ENCODE measurements at regions not wholly inside any gene's neighbourhood (a gene's known extent, or its start where the extent isn't known, plus 50 kb on each side); places are given as distances from the start of the nearest gene placed in this dataset.

- Histone ChIP-seq H3K36me3 (ENCODE audit: insufficient read depth, low read length) (no peaks in the 10 kb centered on the region), H3K79me2 (ENCODE audit: insufficient read depth, low read depth, low read length) (no peaks in the 10 kb centered on the region), H2AFZ (ENCODE audit: low read length) (no peak overlapping the region), H4K20me1 (ENCODE audit: insufficient read depth, low read length) (no peaks in the 10 kb centered on the region), H3K4me1 (ENCODE audit: insufficient read depth, low read length, poor library complexity, severe bottlenecking) (no peaks in the 10 kb centered on the region), H3K4me2 (ENCODE audit: low read length) (no peak overlapping the region), H3K9me2 (ENCODE audit: insufficient read depth, low read length) (no peaks in the 10 kb centered on the region), H3K27ac (ENCODE audit: low read depth, low read length, poor library complexity, severe bottlenecking) (no peak overlapping the region), H3K9me3 (ENCODE audit: low read length) (no peaks in the 10 kb centered on the region), H3K4me3 (ENCODE audit: low read depth, low read length, poor library complexity, severe bottlenecking) (no peak overlapping the region)
- BruUV-seq (replicated peaks), result no TSS peak
- DNase-seq (ENCODE audit: low spot score), result no peak
- ChIA-PET CTCF (ENCODE audit: unreplicated experiment) (no interaction called here), POLR2A (no interaction called here)
- intact Hi-C loops (cut with micrococcal nuclease; ENCODE audit: unreplicated experiment), result no loop called here
- TF ChIP-seq EZH2phosphoT487 (IDR thresholded peaks at IDR 0.05; ENCODE audit: borderline replicate concordance, low read depth, low read length) (no peak), CTCF (conservative IDR thresholded peaks at IDR 0.05; ENCODE audit: low read length) (no peak)
Measured at GRCh38 chr2:176540995-176541394, 271.8 kb downstream of the MTX2 start.

- POLR2A ChIA-PET, result no interaction called here
- H4K20me1 ChIP-seq (ENCODE audit: insufficient read depth, low read length), result no peaks in the 10 kb centered on the region
- no peaks in the 10 kb centered on the region for H3K9me2 ChIP-seq (ENCODE audit: insufficient read depth, low read length)
- DNase-seq (ENCODE audit: low spot score), result no peak
- H3K27ac ChIP-seq (ENCODE audit: low read depth, low read length, poor library complexity, severe bottlenecking), result no peak overlapping the region
- no TSS peak for BruUV-seq (replicated peaks)
- CTCF ChIA-PET (ENCODE audit: unreplicated experiment), result no interaction called here
- H3K4me2 ChIP-seq (ENCODE audit: low read length), result no peak overlapping the region
- no peaks in the 10 kb centered on the region for H3K36me3 ChIP-seq (ENCODE audit: insufficient read depth, low read length)
- no peaks in the 10 kb centered on the region for H3K9me3 ChIP-seq (ENCODE audit: low read length)
- TF ChIP-seq CTCF (conservative IDR thresholded peaks at IDR 0.05; ENCODE audit: low read length), result no peak
- no peak for TF ChIP-seq EZH2phosphoT487 (IDR thresholded peaks at IDR 0.05; ENCODE audit: borderline replicate concordance, low read depth, low read length)
- H3K79me2 ChIP-seq (ENCODE audit: insufficient read depth, low read depth, low read length), result no peaks in the 10 kb centered on the region
- no peaks in the 10 kb centered on the region for H3K4me1 ChIP-seq (ENCODE audit: insufficient read depth, low read length, poor library complexity, severe bottlenecking)
- no peak overlapping the region for H2AFZ ChIP-seq (ENCODE audit: low read length)
- intact Hi-C loops (cut with micrococcal nuclease; ENCODE audit: unreplicated experiment), result no loop called here
- no peak overlapping the region for H3K4me3 ChIP-seq (ENCODE audit: low read depth, low read length, poor library complexity, severe bottlenecking)
Measured at GRCh38 chr2:176542476-176542875, 273.2 kb downstream of the MTX2 start.

GRCh38 chr2:176544557-176544956 lies 275.3 kb downstream of the MTX2 start:
- H3K4me3 ChIP-seq (ENCODE audit: low read depth, low read length, poor library complexity, severe bottlenecking), result no peak overlapping the region
- no peaks in the 10 kb centered on the region for H3K36me3 ChIP-seq (ENCODE audit: insufficient read depth, low read length)
- H3K27ac ChIP-seq (ENCODE audit: low read depth, low read length, poor library complexity, severe bottlenecking), result no peak overlapping the region
- no peak overlapping the region for H2AFZ ChIP-seq (ENCODE audit: low read length)
- H3K9me2 ChIP-seq (ENCODE audit: insufficient read depth, low read length), result no peaks in the 10 kb centered on the region
- BruUV-seq (replicated peaks), result no TSS peak
- intact Hi-C loops (cut with micrococcal nuclease; ENCODE audit: unreplicated experiment), result no loop called here
- H4K20me1 ChIP-seq (ENCODE audit: insufficient read depth, low read length), result no peaks in the 10 kb centered on the region
- ChIA-PET CTCF (ENCODE audit: unreplicated experiment) (no interaction called here), POLR2A (no interaction called here)
- TF ChIP-seq EZH2phosphoT487 (IDR thresholded peaks at IDR 0.05; ENCODE audit: borderline replicate concordance, low read depth, low read length), result no peak
- no peak for TF ChIP-seq CTCF (conservative IDR thresholded peaks at IDR 0.05; ENCODE audit: low read length)
- no peak overlapping the region for H3K4me2 ChIP-seq (ENCODE audit: low read length)
- H3K79me2 ChIP-seq (ENCODE audit: insufficient read depth, low read depth, low read length), result no peaks in the 10 kb centered on the region
- no peak for DNase-seq (ENCODE audit: low spot score)
- H3K9me3 ChIP-seq (ENCODE audit: low read length), result no peaks in the 10 kb centered on the region
- no peaks in the 10 kb centered on the region for H3K4me1 ChIP-seq (ENCODE audit: insufficient read depth, low read length, poor library complexity, severe bottlenecking)
